ENCODE measurements at regions not wholly inside any gene's neighbourhood (a gene's known extent, or its start where the extent isn't known, plus 50 kb on each side); places are given as distances from the start of the nearest gene placed in this dataset.

GRCh38 chr1:209420276-209420675 lies 163.2 kb upstream of the CAMK1G start:
- H3K4me1 ChIP-seq (ENCODE audit: control insufficient read depth in 1 of 2, low read depth in 2 of 2), result no peaks in the 10 kb centered on the region
- TF ChIP-seq CTCF (IDR thresholded peaks at IDR 0.05), result no peak
- no peaks in the 10 kb centered on the region for H3K27me3 ChIP-seq (replicated peaks; ENCODE audit: insufficient read depth)
- H3K27ac ChIP-seq, result no peak overlapping the region
- DNase-seq (ENCODE audit: low spot score) (no peak), ATAC-seq (ENCODE audit: insufficient number of reproducible peaks, low FRiP score, low read depth) (no peak)
- no peaks in the 10 kb centered on the region for H3K36me3 ChIP-seq
- H3K4me3 ChIP-seq, result no peak overlapping the region
- no peaks in the 10 kb centered on the region for H3K9me3 ChIP-seq

- no peak for TF ChIP-seq CTCF (IDR thresholded peaks at IDR 0.05)
- Histone ChIP-seq H3K4me1 (ENCODE audit: control insufficient read depth in 1 of 2, low read depth in 2 of 2) (no peaks in the 10 kb centered on the region), H3K27ac (no peak overlapping the region), H3K4me3 (no peak overlapping the region), H3K27me3 (replicated peaks; ENCODE audit: insufficient read depth) (no peaks in the 10 kb centered on the region), H3K36me3 (no peaks in the 10 kb centered on the region), H3K9me3 (no peaks in the 10 kb centered on the region)
- DNase-seq (ENCODE audit: low spot score) (no peak), ATAC-seq (ENCODE audit: insufficient number of reproducible peaks, low FRiP score, low read depth) (no peak)
Observed at GRCh38 chr1:209421186-209421585, 162.3 kb upstream of the CAMK1G start.

GRCh38 chr1:209421978-209422680 lies 161.4 kb upstream of the CAMK1G start:
- DNase-seq (ENCODE audit: low spot score), result no peak
- no peaks in the 10 kb centered on the region for H3K9me3 ChIP-seq
- no peak for ATAC-seq (ENCODE audit: insufficient number of reproducible peaks, low FRiP score, low read depth)
- H3K36me3 ChIP-seq, result no peaks in the 10 kb centered on the region
- no peaks in the 10 kb centered on the region for H3K27me3 ChIP-seq (replicated peaks; ENCODE audit: insufficient read depth)
- H3K27ac ChIP-seq, result no peak overlapping the region
- H3K4me3 ChIP-seq, result no peak overlapping the region
- H3K4me1 ChIP-seq (ENCODE audit: control insufficient read depth in 1 of 2, low read depth in 2 of 2), result no peaks in the 10 kb centered on the region
- no peak for TF ChIP-seq CTCF (IDR thresholded peaks at IDR 0.05)

- H3K4me1 ChIP-seq (ENCODE audit: control insufficient read depth in 1 of 2, low read depth in 2 of 2), result no peaks in the 10 kb centered on the region
Observed at GRCh38 chr1:209425959-209426358, 157.6 kb upstream of the CAMK1G start.

GRCh38 chr1:209427277-209427676 lies 156.2 kb upstream of the CAMK1G start:
- ATAC-seq (ENCODE audit: insufficient number of reproducible peaks, low FRiP score, low read depth) (no peak), DNase-seq (ENCODE audit: low spot score) (no peak)
- Histone ChIP-seq H3K4me1 (ENCODE audit: control insufficient read depth in 1 of 2, low read depth in 2 of 2) (no peaks in the 10 kb centered on the region), H3K27me3 (replicated peaks; ENCODE audit: insufficient read depth) (no peaks in the 10 kb centered on the region), H3K4me3 (no peak overlapping the region), H3K27ac (no peak overlapping the region), H3K36me3 (no peaks in the 10 kb centered on the region), H3K9me3 (no peaks in the 10 kb centered on the region)
- no peak for TF ChIP-seq CTCF (IDR thresholded peaks at IDR 0.05)

More at GRCh38 chr1:209425959-209426358, 157.6 kb upstream of the CAMK1G start:
- Histone ChIP-seq H3K36me3 (no peaks in the 10 kb centered on the region), H3K27me3 (replicated peaks; ENCODE audit: insufficient read depth) (no peaks in the 10 kb centered on the region), H3K4me3 (no peak overlapping the region), H3K27ac (no peak overlapping the region), H3K9me3 (no peaks in the 10 kb centered on the region)
- TF ChIP-seq CTCF (IDR thresholded peaks at IDR 0.05), result no peak
- DNase-seq (ENCODE audit: low spot score) (no peak), ATAC-seq (ENCODE audit: insufficient number of reproducible peaks, low FRiP score, low read depth) (no peak)

All from thoracic aorta (tissue), 2 donors.